ENCODE measurements at regions not wholly inside any gene's neighbourhood (a gene's known extent, or its start where the extent isn't known, plus 50 kb on each side); places are given as distances from the start of the nearest gene placed in this dataset.

GRCh38 chr14:45990252-45990651 is 661.3 kb downstream of the RPL10L start:
- TF ChIP-seq POLR2AphosphoS5 (IDR thresholded peaks at IDR 0.05; ENCODE audit: insufficient read depth, low read depth, low read length): no peak
- TF ChIP-seq EZH2 (IDR thresholded peaks at IDR 0.05; ENCODE audit: borderline replicate concordance, low read depth, low read length, severe bottlenecking): no peak
- TF ChIP-seq JUN (IDR thresholded peaks at IDR 0.05; ENCODE audit: borderline replicate concordance, insufficient read depth, insufficient read length, low read depth): no peak
- TF ChIP-seq CTCF (IDR thresholded peaks at IDR 0.05; ENCODE audit: extremely low read depth in 1 of 2, insufficient read depth in 1 of 2, low read depth in 1 of 2, low read length in 2 of 2): no peak

Measured in endothelial cell of umbilical vein (primary cell).